GM13977 (cell line): ENCODE measurements at regions not wholly inside any gene's neighbourhood (a gene's known extent, or its start where the extent isn't known, plus 50 kb on each side); places are given as distances from the start of the nearest gene placed in this dataset.

Experiments used
- DNase-seq: peaks from one replicate; pipeline ENCODE4 v3.0.0; 2012; ENCODE audit warnings: low spot score
- CTCF ChIP-seq: IDR thresholded peaks from 2 replicates; pipeline ENCODE4 v1.5.1; 2012; ENCODE audit warnings: mild to moderate bottlenecking, control low read depth; ENCODE audit not compliant: insufficient read depth; ENCODE audit errors: extremely low read depth, missing control alignments
- in situ Hi-C: fragments of 300-500 bp; cut with MboI; formaldehyde crosslinking; loops from one replicate; pipeline ENCODE4 v1.12.0; 2022; ENCODE audit warnings: low sequenced_read_pairs, low pct_unique_long_range_greater_than_20kb, mixed read lengths, inconsistent platforms; ENCODE audit not compliant: unreplicated experiment

DNA sequence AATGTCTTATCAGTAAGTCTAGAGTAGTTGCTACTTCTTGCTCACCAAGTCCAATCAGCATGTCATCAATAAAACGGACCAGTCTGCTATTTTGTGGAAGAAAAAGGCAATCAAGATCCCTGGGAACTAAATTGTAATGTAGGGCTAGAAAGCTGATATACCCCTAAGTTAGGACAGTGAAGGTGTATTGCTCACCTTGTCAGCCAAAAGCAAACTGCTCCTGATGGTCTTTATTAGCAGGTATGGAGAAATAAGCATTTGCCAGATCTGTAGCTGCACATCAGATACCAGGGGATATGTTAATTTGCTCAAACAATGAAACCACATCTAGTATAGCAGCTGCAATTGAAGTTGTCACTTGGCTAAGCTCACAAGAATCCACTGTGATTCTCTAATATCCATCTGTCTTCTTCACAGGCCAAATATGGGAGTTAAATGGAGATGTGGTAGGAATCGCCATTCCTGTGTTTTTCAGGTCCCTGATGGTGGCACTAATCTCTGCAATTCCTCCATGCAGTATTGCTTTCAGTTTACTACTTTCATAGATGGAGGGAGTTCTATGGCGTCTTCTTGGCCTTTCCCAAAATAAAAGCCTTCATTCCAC lies 75.0 kb downstream of the TMEM237 start:
- no peak for DNase-seq
- no peak for TF ChIP-seq CTCF
- in situ Hi-C loops = no loop called here

GRCh38 chr2:201559067-201559710 lies 84.1 kb downstream of the TMEM237 start:
- in situ Hi-C loops = no loop called here
- DNase-seq = no peak
- TF ChIP-seq CTCF = no peak

DNA sequence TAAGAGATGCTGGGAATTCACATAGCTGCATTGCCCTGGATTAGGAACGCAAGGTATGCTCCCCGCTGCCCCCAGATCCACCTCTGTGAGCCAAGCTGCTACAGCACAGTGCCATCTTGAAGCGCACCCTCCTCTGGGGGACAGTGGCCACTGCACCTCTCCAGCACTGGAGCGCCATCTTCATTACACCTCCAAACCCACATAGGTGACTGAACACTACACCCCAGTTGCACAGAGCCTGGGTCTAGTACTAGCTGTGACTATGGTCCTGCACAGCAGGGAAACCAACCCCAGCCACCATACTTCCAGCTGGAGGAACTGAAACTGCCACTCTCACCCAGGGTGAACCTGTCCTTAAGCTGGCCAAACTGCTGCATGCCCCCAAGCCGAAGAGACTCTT lies 84.6 kb downstream of the TMEM237 start:
- no peak for TF ChIP-seq CTCF
- in situ Hi-C loops = no loop called here

DNA sequence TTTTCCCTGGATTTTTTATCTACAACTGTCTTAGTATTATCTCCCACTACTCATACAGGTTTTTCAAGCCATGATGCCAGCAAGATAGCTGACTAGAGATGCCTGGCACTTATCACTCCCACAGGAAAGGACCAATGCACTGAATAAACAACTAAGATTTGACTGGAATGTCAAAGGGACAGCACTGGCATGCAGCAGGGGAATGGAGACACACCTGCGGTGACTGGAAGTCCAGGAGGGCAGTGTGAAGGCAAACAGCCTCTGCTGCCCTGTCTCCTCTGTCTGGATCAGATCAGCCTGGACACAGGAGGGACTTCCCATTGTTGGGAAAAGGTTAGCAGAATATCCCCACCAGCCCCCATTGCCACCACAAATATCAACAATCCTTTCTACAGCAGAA lies 85.1 kb downstream of the TMEM237 start:
- no peak for DNase-seq
- no peak for TF ChIP-seq CTCF
- in situ Hi-C loops = no loop called here

More for the DNA sequence above, 84.6 kb downstream of the TMEM237 start:
- no peak for DNase-seq

- DNase-seq = no peak
- no peak for TF ChIP-seq CTCF
- in situ Hi-C loops = no loop called here
These were observed 91.4 kb downstream of the TMEM237 start for GRCh38 chr2:201551901-201552300.

GRCh38 chr2:201546576-201546975 lies 95.0 kb downstream of the STRADB start:
- in situ Hi-C loops = no loop called here
- DNase-seq = no peak

More at GRCh38 chr2:201546576-201546975, 95.0 kb downstream of the STRADB start:
- no peak for TF ChIP-seq CTCF
